Gastrocnemius medialis (tissue), 4 donors: ENCODE measurements at regions not wholly inside any gene's neighbourhood (a gene's known extent, or its start where the extent isn't known, plus 50 kb on each side); places are given as distances from the start of the nearest gene placed in this dataset.

Source experiments
- POLR2A ChIP-seq, 2 donors: fragments of 450-650 bp; IDR thresholded peaks; one replicate each; pipeline ENCODE4 v1.6.1; 2017; ENCODE audit warnings: antibody characterized with exemption in 2 of 2, mild to moderate bottlenecking in 2 of 2, moderate library complexity in 2 of 2
- TF ChIP-seq, protein P1 (sequence below), 5 experiments: fragments of 450-650 bp in 3 of 5; fragments of 200-600 bp in 2 of 5; sonication (generic) in 2 of 5; IDR thresholded peaks in 4 of 5; conservative IDR thresholded peaks in 1 of 5; 1 replicate in 4 of 5; 2 replicates in 1 of 5; pipeline ENCODE4 v1.5.1; 2016 to 2019; ENCODE audit warnings: antibody characterized with exemption in 5 of 5, mild to moderate bottlenecking in 3 of 5, moderate library complexity in 3 of 5

DNA sequence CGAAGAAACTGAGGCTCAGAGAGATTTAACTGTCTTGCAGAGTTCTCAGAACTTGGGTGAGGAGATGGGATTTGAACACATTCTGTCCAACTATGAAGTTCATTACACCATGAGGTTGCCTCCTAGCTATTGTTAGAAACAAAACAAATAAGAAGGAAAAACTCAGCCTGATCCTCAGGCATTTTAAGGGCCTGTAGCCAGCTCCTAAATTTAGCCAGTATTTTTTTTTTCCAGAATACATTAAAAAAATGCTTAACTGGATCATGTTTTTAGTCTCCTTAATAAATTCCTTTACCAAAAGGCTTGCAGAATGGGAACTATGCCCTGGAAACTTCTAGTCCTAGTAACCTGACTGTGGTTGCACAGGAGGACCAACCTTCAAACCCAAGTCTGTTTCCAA, 212.0 kb downstream of the CSNK2A3 start:
- no peak for TF ChIP-seq POLR2A (IDR thresholded peaks at IDR 0.05)
- TF ChIP-seq, protein P1, sequence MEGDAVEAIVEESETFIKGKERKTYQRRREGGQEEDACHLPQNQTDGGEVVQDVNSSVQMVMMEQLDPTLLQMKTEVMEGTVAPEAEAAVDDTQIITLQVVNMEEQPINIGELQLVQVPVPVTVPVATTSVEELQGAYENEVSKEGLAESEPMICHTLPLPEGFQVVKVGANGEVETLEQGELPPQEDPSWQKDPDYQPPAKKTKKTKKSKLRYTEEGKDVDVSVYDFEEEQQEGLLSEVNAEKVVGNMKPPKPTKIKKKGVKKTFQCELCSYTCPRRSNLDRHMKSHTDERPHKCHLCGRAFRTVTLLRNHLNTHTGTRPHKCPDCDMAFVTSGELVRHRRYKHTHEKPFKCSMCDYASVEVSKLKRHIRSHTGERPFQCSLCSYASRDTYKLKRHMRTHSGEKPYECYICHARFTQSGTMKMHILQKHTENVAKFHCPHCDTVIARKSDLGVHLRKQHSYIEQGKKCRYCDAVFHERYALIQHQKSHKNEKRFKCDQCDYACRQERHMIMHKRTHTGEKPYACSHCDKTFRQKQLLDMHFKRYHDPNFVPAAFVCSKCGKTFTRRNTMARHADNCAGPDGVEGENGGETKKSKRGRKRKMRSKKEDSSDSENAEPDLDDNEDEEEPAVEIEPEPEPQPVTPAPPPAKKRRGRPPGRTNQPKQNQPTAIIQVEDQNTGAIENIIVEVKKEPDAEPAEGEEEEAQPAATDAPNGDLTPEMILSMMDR (IDR thresholded peaks at IDR 0.05 in 4 of 5, conservative IDR thresholded peaks at IDR 0.05 in 1 of 5), result no peak
